ENCODE measurements at regions not wholly inside any gene's neighbourhood (a gene's known extent, or its start where the extent isn't known, plus 50 kb on each side); places are given as distances from the start of the nearest gene placed in this dataset.

- no peaks in the 10 kb centered on the region for H3K9me3 ChIP-seq (ENCODE audit: control insufficient read depth in 2 of 2, insufficient read depth in 1 of 2, low read length in 1 of 2)
- no peaks in the 10 kb centered on the region for H3K36me3 ChIP-seq (ENCODE audit: control insufficient read depth in 2 of 2, insufficient read depth in 2 of 2, low read length in 1 of 2)
- no peak overlapping the region for H3K27ac ChIP-seq (ENCODE audit: low read depth in 1 of 2, low read length in 1 of 2)
- WGBS, result 92% methylated on average over 6 of the region's 6 CpGs
- no peaks in the 10 kb centered on the region for H3K4me1 ChIP-seq (ENCODE audit: control insufficient read depth in 2 of 2, insufficient read depth in 2 of 2, low read length in 2 of 2)
- no peak for DNase-seq (ENCODE audit: low read depth in 6 of 9, low spot score in 9 of 9)
- H3K27me3 ChIP-seq (ENCODE audit: control insufficient read depth in 2 of 2, insufficient read depth in 1 of 2, low read length in 1 of 2), result no peaks in the 10 kb centered on the region
- no peak overlapping the region for H3K4me3 ChIP-seq (ENCODE audit: low read length in 2 of 2)
Measured at GRCh38 chr6:138647006-138647405, 126.6 kb upstream of the CCDC28A start.

DNA sequence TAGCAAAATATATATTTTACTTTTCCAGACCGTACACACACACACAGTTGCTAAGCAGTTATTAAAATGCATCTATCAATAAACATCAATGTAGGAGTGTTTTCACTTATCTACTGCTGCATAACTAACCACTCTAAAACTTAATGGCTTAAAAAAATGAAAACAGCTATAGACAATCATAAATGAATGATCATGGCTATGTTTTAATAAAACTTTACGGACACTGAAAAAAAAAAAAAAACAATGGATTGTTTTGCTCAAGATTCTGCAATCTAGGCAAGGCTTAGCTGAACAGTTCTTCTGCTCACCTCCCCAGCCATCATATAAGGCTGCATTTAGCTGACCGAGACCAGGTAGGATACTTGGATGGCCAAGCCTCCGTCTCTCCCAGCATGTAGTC is 125.4 kb upstream of the CCDC28A start:
- Histone ChIP-seq H3K27me3 (ENCODE audit: control insufficient read depth in 2 of 2, insufficient read depth in 1 of 2, low read length in 1 of 2) (no peaks in the 10 kb centered on the region), H3K4me3 (ENCODE audit: low read length in 2 of 2) (no peak overlapping the region), H3K4me1 (ENCODE audit: control insufficient read depth in 2 of 2, insufficient read depth in 2 of 2, low read length in 2 of 2) (no peaks in the 10 kb centered on the region), H3K9me3 (ENCODE audit: control insufficient read depth in 2 of 2, insufficient read depth in 1 of 2, low read length in 1 of 2) (no peaks in the 10 kb centered on the region), H3K36me3 (ENCODE audit: control insufficient read depth in 2 of 2, insufficient read depth in 2 of 2, low read length in 1 of 2) (no peaks in the 10 kb centered on the region), H3K27ac (ENCODE audit: low read depth in 1 of 2, low read length in 1 of 2) (no peak overlapping the region)
- DNase-seq (ENCODE audit: low read depth in 6 of 9, low spot score in 9 of 9), result no peak
- 97% methylated on average over 4 of the region's 4 CpGs for WGBS

- Histone ChIP-seq H3K27ac (ENCODE audit: low read depth in 1 of 2, low read length in 1 of 2) (no peak overlapping the region), H3K9me3 (ENCODE audit: control insufficient read depth in 2 of 2, insufficient read depth in 1 of 2, low read length in 1 of 2) (no peaks in the 10 kb centered on the region), H3K36me3 (ENCODE audit: control insufficient read depth in 2 of 2, insufficient read depth in 2 of 2, low read length in 1 of 2) (no peaks in the 10 kb centered on the region), H3K27me3 (ENCODE audit: control insufficient read depth in 2 of 2, insufficient read depth in 1 of 2, low read length in 1 of 2) (no peaks in the 10 kb centered on the region), H3K4me3 (ENCODE audit: low read length in 2 of 2) (no peak overlapping the region), H3K4me1 (ENCODE audit: control insufficient read depth in 2 of 2, insufficient read depth in 2 of 2, low read length in 2 of 2) (no peaks in the 10 kb centered on the region)
- DNase-seq (ENCODE audit: low read depth in 6 of 9, low spot score in 9 of 9), result no peak
- 96% methylated on average over 4 of the region's 4 CpGs for WGBS
Measured at GRCh38 chr6:138651491-138651890, 122.1 kb upstream of the CCDC28A start.

- no peak overlapping the region for H3K4me3 ChIP-seq (ENCODE audit: low read length in 2 of 2)
- no peak for DNase-seq (ENCODE audit: low read depth in 6 of 9, low spot score in 9 of 9)
- no peaks in the 10 kb centered on the region for H3K27me3 ChIP-seq (ENCODE audit: control insufficient read depth in 2 of 2, insufficient read depth in 1 of 2, low read length in 1 of 2)
- 95% methylated on average over 1 of the region's 1 CpG for WGBS
- H3K36me3 ChIP-seq (ENCODE audit: control insufficient read depth in 2 of 2, insufficient read depth in 2 of 2, low read length in 1 of 2), result no peaks in the 10 kb centered on the region
- no peaks in the 10 kb centered on the region for H3K4me1 ChIP-seq (ENCODE audit: control insufficient read depth in 2 of 2, insufficient read depth in 2 of 2, low read length in 2 of 2)
- no peak overlapping the region for H3K27ac ChIP-seq (ENCODE audit: low read depth in 1 of 2, low read length in 1 of 2)
- H3K9me3 ChIP-seq (ENCODE audit: control insufficient read depth in 2 of 2, insufficient read depth in 1 of 2, low read length in 1 of 2), result no peaks in the 10 kb centered on the region
Measured at GRCh38 chr6:138652824-138653223, 120.7 kb upstream of the CCDC28A start.

GRCh38 chr6:138653435-138653834 is 120.1 kb upstream of the CCDC28A start:
- H3K27me3 ChIP-seq (ENCODE audit: control insufficient read depth in 2 of 2, insufficient read depth in 1 of 2, low read length in 1 of 2), result no peaks in the 10 kb centered on the region
- H3K9me3 ChIP-seq (ENCODE audit: control insufficient read depth in 2 of 2, insufficient read depth in 1 of 2, low read length in 1 of 2), result no peaks in the 10 kb centered on the region
- no peak for DNase-seq (ENCODE audit: low read depth in 6 of 9, low spot score in 9 of 9)
- no peaks in the 10 kb centered on the region for H3K4me1 ChIP-seq (ENCODE audit: control insufficient read depth in 2 of 2, insufficient read depth in 2 of 2, low read length in 2 of 2)
- no peak overlapping the region for H3K27ac ChIP-seq (ENCODE audit: low read depth in 1 of 2, low read length in 1 of 2)
- WGBS, result 97% methylated on average over 6 of the region's 6 CpGs
- H3K4me3 ChIP-seq (ENCODE audit: low read length in 2 of 2), result no peak overlapping the region
- no peaks in the 10 kb centered on the region for H3K36me3 ChIP-seq (ENCODE audit: control insufficient read depth in 2 of 2, insufficient read depth in 2 of 2, low read length in 1 of 2)

GRCh38 chr6:138654715-138655634 is 118.6 kb upstream of the CCDC28A start:
- WGBS, result 95% methylated on average over 6 of the region's 6 CpGs
- H3K4me3 ChIP-seq (ENCODE audit: low read length in 2 of 2), result no peak overlapping the region
- H3K4me1 ChIP-seq (ENCODE audit: control insufficient read depth in 2 of 2, insufficient read depth in 2 of 2, low read length in 2 of 2), result no peaks in the 10 kb centered on the region
- H3K27me3 ChIP-seq (ENCODE audit: control insufficient read depth in 2 of 2, insufficient read depth in 1 of 2, low read length in 1 of 2), result no peaks in the 10 kb centered on the region
- H3K36me3 ChIP-seq (ENCODE audit: control insufficient read depth in 2 of 2, insufficient read depth in 2 of 2, low read length in 1 of 2), result no peaks in the 10 kb centered on the region
- H3K27ac ChIP-seq (ENCODE audit: low read depth in 1 of 2, low read length in 1 of 2), result no peak overlapping the region
- DNase-seq (ENCODE audit: low read depth in 6 of 9, low spot score in 9 of 9), result peak in 1 of 9 donors; percentile 15
- H3K9me3 ChIP-seq (ENCODE audit: control insufficient read depth in 2 of 2, insufficient read depth in 1 of 2, low read length in 1 of 2), result no peaks in the 10 kb centered on the region

GRCh38 chr6:138655828-138656227 is 117.7 kb upstream of the CCDC28A start:
- Histone ChIP-seq H3K36me3 (ENCODE audit: control insufficient read depth in 2 of 2, insufficient read depth in 2 of 2, low read length in 1 of 2) (no peaks in the 10 kb centered on the region), H3K4me3 (ENCODE audit: low read length in 2 of 2) (no peak overlapping the region), H3K9me3 (ENCODE audit: control insufficient read depth in 2 of 2, insufficient read depth in 1 of 2, low read length in 1 of 2) (no peaks in the 10 kb centered on the region), H3K27me3 (ENCODE audit: control insufficient read depth in 2 of 2, insufficient read depth in 1 of 2, low read length in 1 of 2) (no peaks in the 10 kb centered on the region), H3K27ac (ENCODE audit: low read depth in 1 of 2, low read length in 1 of 2) (no peak overlapping the region), H3K4me1 (ENCODE audit: control insufficient read depth in 2 of 2, insufficient read depth in 2 of 2, low read length in 2 of 2) (no peaks in the 10 kb centered on the region)
- DNase-seq (ENCODE audit: low read depth in 6 of 9, low spot score in 9 of 9), result no peak
- 92% methylated on average over 6 of the region's 6 CpGs for WGBS

GRCh38 chr6:138656364-138657064 is 117.1 kb upstream of the CCDC28A start:
- no peaks in the 10 kb centered on the region for H3K4me1 ChIP-seq (ENCODE audit: control insufficient read depth in 2 of 2, insufficient read depth in 2 of 2, low read length in 2 of 2)
- H3K27me3 ChIP-seq (ENCODE audit: control insufficient read depth in 2 of 2, insufficient read depth in 1 of 2, low read length in 1 of 2), result no peaks in the 10 kb centered on the region
- DNase-seq (ENCODE audit: low read depth in 6 of 9, low spot score in 9 of 9), result no peak
- H3K9me3 ChIP-seq (ENCODE audit: control insufficient read depth in 2 of 2, insufficient read depth in 1 of 2, low read length in 1 of 2), result no peaks in the 10 kb centered on the region
- H3K27ac ChIP-seq (ENCODE audit: low read depth in 1 of 2, low read length in 1 of 2), result no peak overlapping the region
- WGBS, result 94% methylated on average over 7 of the region's 7 CpGs
- no peaks in the 10 kb centered on the region for H3K36me3 ChIP-seq (ENCODE audit: control insufficient read depth in 2 of 2, insufficient read depth in 2 of 2, low read length in 1 of 2)
- no peak overlapping the region for H3K4me3 ChIP-seq (ENCODE audit: low read length in 2 of 2)

DNA sequence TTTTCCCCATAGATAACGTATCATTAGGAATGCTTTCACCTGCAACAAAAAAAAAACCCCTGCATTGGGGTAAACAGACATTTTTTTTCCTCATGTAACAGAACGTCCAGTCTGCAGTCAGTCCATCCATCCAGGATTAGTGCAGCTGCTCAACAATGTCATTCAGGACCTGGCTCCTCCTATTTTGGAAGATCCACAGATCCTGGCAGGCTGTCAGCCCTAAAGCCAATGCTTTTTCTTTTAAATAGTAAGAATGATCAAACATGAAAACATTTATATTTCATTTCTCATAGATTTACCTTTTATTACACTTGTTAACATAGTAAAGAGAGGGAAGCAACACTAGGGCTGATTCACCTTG is 116.5 kb upstream of the CCDC28A start:
- 93% methylated on average over 2 of the region's 2 CpGs for WGBS
- no peak for DNase-seq (ENCODE audit: low read depth in 6 of 9, low spot score in 9 of 9)
- no peaks in the 10 kb centered on the region for H3K9me3 ChIP-seq (ENCODE audit: control insufficient read depth in 2 of 2, insufficient read depth in 1 of 2, low read length in 1 of 2)
- no peaks in the 10 kb centered on the region for H3K27me3 ChIP-seq (ENCODE audit: control insufficient read depth in 2 of 2, insufficient read depth in 1 of 2, low read length in 1 of 2)
- H3K36me3 ChIP-seq (ENCODE audit: control insufficient read depth in 2 of 2, insufficient read depth in 2 of 2, low read length in 1 of 2), result no peaks in the 10 kb centered on the region
- no peak overlapping the region for H3K27ac ChIP-seq (ENCODE audit: low read depth in 1 of 2, low read length in 1 of 2)
- no peaks in the 10 kb centered on the region for H3K4me1 ChIP-seq (ENCODE audit: control insufficient read depth in 2 of 2, insufficient read depth in 2 of 2, low read length in 2 of 2)
- H3K4me3 ChIP-seq (ENCODE audit: low read length in 2 of 2), result no peak overlapping the region

Measured in thymus (tissue), 11 donors.